ENCODE measurements at regions not wholly inside any gene's neighbourhood (a gene's known extent, or its start where the extent isn't known, plus 50 kb on each side); places are given as distances from the start of the nearest gene placed in this dataset.

DNA sequence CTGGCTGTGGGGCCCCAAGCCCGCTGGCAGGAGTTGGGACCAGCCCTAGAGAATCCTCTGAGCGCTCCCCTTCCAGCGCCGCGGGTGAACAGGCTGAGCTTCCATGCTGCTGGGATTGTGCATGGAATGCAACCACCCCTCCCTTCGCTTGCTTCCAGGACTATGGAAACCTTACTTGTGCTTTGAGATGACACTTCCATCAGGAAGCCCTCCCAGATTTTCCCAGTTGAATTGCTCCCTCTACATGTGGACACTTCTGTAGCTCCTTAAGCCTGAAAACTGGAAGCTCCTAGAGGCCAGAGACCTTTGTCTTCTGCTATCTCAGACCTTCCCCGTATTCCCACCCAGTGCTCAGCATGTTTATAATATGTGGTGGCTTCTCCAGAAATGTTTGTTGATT lies 213.2 kb upstream of the RPL38 start:
- intact Hi-C loops (cut with DNase I), result no loop called here
- no peak overlapping the region for H3K4me3 ChIP-seq
- TF ChIP-seq, protein P1, sequence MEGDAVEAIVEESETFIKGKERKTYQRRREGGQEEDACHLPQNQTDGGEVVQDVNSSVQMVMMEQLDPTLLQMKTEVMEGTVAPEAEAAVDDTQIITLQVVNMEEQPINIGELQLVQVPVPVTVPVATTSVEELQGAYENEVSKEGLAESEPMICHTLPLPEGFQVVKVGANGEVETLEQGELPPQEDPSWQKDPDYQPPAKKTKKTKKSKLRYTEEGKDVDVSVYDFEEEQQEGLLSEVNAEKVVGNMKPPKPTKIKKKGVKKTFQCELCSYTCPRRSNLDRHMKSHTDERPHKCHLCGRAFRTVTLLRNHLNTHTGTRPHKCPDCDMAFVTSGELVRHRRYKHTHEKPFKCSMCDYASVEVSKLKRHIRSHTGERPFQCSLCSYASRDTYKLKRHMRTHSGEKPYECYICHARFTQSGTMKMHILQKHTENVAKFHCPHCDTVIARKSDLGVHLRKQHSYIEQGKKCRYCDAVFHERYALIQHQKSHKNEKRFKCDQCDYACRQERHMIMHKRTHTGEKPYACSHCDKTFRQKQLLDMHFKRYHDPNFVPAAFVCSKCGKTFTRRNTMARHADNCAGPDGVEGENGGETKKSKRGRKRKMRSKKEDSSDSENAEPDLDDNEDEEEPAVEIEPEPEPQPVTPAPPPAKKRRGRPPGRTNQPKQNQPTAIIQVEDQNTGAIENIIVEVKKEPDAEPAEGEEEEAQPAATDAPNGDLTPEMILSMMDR (IDR thresholded peaks at IDR 0.05), result no peak
- no peak overlapping the region for H3K27ac ChIP-seq
- H3K36me3 ChIP-seq, result no peaks in the 10 kb centered on the region
- H3K27me3 ChIP-seq, result peaks cover 0 to 69% (median 38%) of the 10 kb centered on the region in 7 donors
- no peaks in the 10 kb centered on the region for H3K4me1 ChIP-seq
- DNase-seq (no peak), ATAC-seq (no peak)
- 92 to 93% methylated on average over 7 of the region's 7 CpGs for WGBS, 2 donors
- no peaks in the 10 kb centered on the region for H3K9me3 ChIP-seq

DNA sequence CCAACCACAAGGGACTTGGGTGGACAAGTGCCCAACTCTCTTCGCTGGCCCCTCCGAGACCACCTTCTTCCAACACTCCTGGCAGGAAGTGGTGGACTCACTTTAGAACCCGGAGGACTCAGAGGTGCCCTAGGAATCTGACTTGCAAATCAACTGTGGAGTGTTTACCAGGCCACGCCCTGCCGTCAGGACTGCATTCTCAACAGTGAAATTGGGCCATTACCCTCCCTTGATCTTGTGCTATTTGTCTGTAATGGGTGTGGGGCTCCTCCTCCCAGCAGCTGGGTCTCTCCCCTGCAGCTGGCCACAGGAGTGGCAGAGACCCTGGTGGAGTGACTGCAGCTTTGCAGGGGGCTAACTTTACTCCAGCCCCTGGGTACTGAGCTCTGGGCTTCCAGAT lies 212.2 kb upstream of the RPL38 start:
- Histone ChIP-seq H3K27ac (no peak overlapping the region), H3K9me3 (no peaks in the 10 kb centered on the region), H3K4me1 (no peaks in the 10 kb centered on the region), H3K36me3 (no peaks in the 10 kb centered on the region), H3K27me3 (peaks cover 0 to 62% (median 34%) of the 10 kb centered on the region in 7 donors), H3K4me3 (no peak overlapping the region)
- no peak for ATAC-seq
- no peak for DNase-seq
- intact Hi-C loops (cut with DNase I), result no loop called here
- 77 to 80% methylated on average over 5 of the region's 5 CpGs for WGBS, 2 donors
- TF ChIP-seq, protein P1 (IDR thresholded peaks at IDR 0.05), result no peak

DNA sequence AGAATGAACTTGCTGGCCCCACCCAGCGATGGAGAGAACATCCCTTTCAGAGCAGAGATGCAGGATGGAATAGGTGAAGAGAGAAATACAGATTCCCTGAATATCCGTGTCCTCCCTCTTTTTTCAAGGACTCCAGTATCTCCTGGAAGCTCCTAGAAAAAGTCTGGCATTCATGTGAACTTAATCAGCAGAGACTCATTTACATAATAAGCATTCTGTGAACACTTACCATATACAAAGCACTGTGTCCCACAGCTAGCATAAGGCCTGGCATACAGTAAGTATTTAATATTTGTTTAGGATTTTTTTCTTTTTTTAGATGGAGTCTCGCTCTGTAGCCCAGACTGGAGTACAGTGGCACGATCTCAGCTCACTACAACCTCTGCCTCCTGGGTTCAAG lies 208.5 kb upstream of the RPL38 start:
- 81 to 83% methylated on average over 4 of the region's 4 CpGs for WGBS, 2 donors
- Histone ChIP-seq H3K27me3 (peaks cover 0 to 58% (median 25%) of the 10 kb centered on the region in 7 donors), H3K36me3 (no peaks in the 10 kb centered on the region), H3K4me3 (no peak overlapping the region), H3K9me3 (no peaks in the 10 kb centered on the region), H3K4me1 (peaks cover 0 to 11% (median 3%) of the 10 kb centered on the region in 9 donors), H3K27ac (no peak overlapping the region)
- TF ChIP-seq, protein P1 (IDR thresholded peaks at IDR 0.05), result no peak
- intact Hi-C loops (cut with DNase I), result no loop called here
- ATAC-seq, result no peak
- no peak for DNase-seq

DNA sequence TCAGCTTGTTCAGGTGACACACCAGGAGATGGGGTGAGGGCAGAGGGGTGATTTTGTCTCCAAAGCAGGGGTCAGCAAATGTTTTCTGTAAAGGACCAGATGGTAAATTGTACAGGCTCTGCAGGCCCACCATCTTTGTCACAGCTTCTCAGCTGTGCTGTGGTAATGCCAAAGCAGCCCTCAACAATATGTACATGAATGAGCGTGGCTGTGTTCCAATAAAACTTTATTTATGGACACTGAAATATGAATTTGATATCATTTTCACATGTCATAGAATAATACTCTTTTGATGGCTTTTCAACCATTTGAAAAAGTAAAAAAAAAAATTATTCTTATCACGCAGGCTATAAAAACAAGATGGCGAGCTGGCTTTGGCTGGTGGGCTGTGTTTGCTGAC lies 206.4 kb upstream of the RPL38 start:
- H3K27ac ChIP-seq, result no peak overlapping the region
- TF ChIP-seq, protein P1 (IDR thresholded peaks at IDR 0.05), result no peak
- no peaks in the 10 kb centered on the region for H3K9me3 ChIP-seq
- no peaks in the 10 kb centered on the region for H3K36me3 ChIP-seq
- H3K4me3 ChIP-seq, result no peak overlapping the region
- peaks cover 0 to 48% (median 14%) of the 10 kb centered on the region in 7 donors for H3K27me3 ChIP-seq
- intact Hi-C loops (cut with DNase I), result no loop called here
- peaks cover 0 to 11% (median 3%) of the 10 kb centered on the region in 9 donors for H3K4me1 ChIP-seq
- DNase-seq (no peak), ATAC-seq (no peak)
- WGBS, 2 donors, result 95 to 99% methylated on average over 3 of the region's 3 CpGs
